GM12878 (cell line): ENCODE measurements at regions not wholly inside any gene's neighbourhood (a gene's known extent, or its start where the extent isn't known, plus 50 kb on each side); places are given as distances from the start of the nearest gene placed in this dataset.
"Not testable (repeated sequence)": the region's sequence is repeated elsewhere in the genome, so short reads cannot be mapped to it uniquely, and the experiment has no call there.

ENCODE experiments used
- ATAC-seq: fragments of 200-7000 bp; cut with Tn5 transposase; 3 replicates; pipeline ENCODE4 v1.9.1; 2020; ENCODE audit warnings: mild to moderate bottlenecking, moderate library complexity
- BruUV-seq: library from RNA; stranded (reverse); fragments of 400-500 nt; replicated peaks from 2 replicates; lab custom pipeline; 2021; lab: Mats Ljungman, UMichigan
- CTCF ChIA-PET: fragments of 300-600 bp; sonication (Branson Sonifier 250); formaldehyde crosslinking; extraction: SDS; loops from one replicate; lab custom pipeline; 2021; ENCODE audit warnings: inconsistent platforms; lab: Yijun Ruan, JAX
- POLR2A ChIA-PET: fragments of 350-600 bp; formaldehyde crosslinking; extraction: SDS; loops from one replicate; lab custom pipeline; 2021; ENCODE audit warnings: inconsistent platforms; lab: Charles Lee
- RAD21 ChIA-PET: fragments of 300-600 bp; sonication (Branson Sonifier 250); formaldehyde crosslinking; loops from one replicate; lab custom pipeline; 2023; ENCODE audit warnings: antibody characterized with exemption; ENCODE audit not compliant: unreplicated experiment; lab: Charles Lee
- SMC1A ChIA-PET: fragments of 300-600 bp; sonication (Branson Sonifier 250); formaldehyde crosslinking; loops from one replicate; lab custom pipeline; 2023; ENCODE audit not compliant: unreplicated experiment, uncharacterized antibody; lab: Charles Lee
- DNase-seq: peaks from one replicate; pipeline ENCODE4 v3.0.0-alpha.2; 2011; ENCODE audit warnings: low read depth, low spot score
- FAIRE-seq: peaks from 3 replicates; lab custom pipeline; 2011; peaks lifted over from hg19 to GRCh38; lab: Jason Lieb, UNC
- H2AFZ ChIP-seq: 2 replicates; pipeline ENCODE4 v1.6.0; 2011; ENCODE audit warnings: low read depth, low read length, control low read depth; ENCODE audit not compliant: control insufficient read depth
- H3K27ac ChIP-seq: 2 replicates; pipeline ENCODE4 v1.5.1; 2011; ENCODE audit warnings: control low read depth; ENCODE audit not compliant: control insufficient read depth, insufficient read depth
- H3K27me3 ChIP-seq, 2 experiments: replicated peaks in 1 of 2; 2 replicates each; pipeline versions ENCODE4 v1.6.0 to v1.6.1; 2011; ENCODE audit warnings: low read length in 1 of 2; ENCODE audit not compliant: control insufficient read depth in 2 of 2, insufficient read depth in 2 of 2
- H3K36me3 ChIP-seq, 2 experiments: 2 replicates each; pipeline ENCODE4 v1.5.1; 2011; ENCODE audit warnings: low read length in 1 of 2; ENCODE audit not compliant: control insufficient read depth in 2 of 2, insufficient read depth in 2 of 2
- H3K4me1 ChIP-seq: 2 replicates; pipeline ENCODE4 v1.6.1; 2011; ENCODE audit warnings: mild to moderate bottlenecking, low read length, moderate library complexity, mixed read lengths; ENCODE audit not compliant: control insufficient read depth, insufficient read depth
- H3K4me2 ChIP-seq: 2 replicates; pipeline ENCODE4 v1.6.0; 2011; ENCODE audit warnings: control low read depth; ENCODE audit not compliant: control insufficient read depth, insufficient read depth
- H3K4me3 ChIP-seq: fragments of 200-600 bp; sonication (generic); 2 replicates; pipeline ENCODE4 v1.5.1; 2016
- H3K79me2 ChIP-seq: 2 replicates; pipeline ENCODE4 v1.6.0; 2011; ENCODE audit warnings: low read length; ENCODE audit not compliant: control insufficient read depth, insufficient read depth
- H3K9ac ChIP-seq: 2 replicates; pipeline ENCODE4 v1.8.0; 2011; ENCODE audit warnings: low read length, control low read depth, mixed read lengths; ENCODE audit not compliant: control insufficient read depth, insufficient read depth
- H3K9me3 ChIP-seq: replicated peaks from 3 replicates; pipeline ENCODE4 v1.5.1; 2011; ENCODE audit warnings: mild to moderate bottlenecking, low read length; ENCODE audit not compliant: control insufficient read depth, insufficient read depth
- H4K20me1 ChIP-seq: 2 replicates; pipeline ENCODE4 v1.6.0; 2011; ENCODE audit not compliant: control insufficient read depth, insufficient read depth
- BACH1 ChIP-seq: fragments of 450-650 bp; IDR thresholded peaks from 2 replicates; pipeline ENCODE4 v1.6.1; 2017; ENCODE audit warnings: mild to moderate bottlenecking, borderline replicate concordance
- BCL3 ChIP-seq: IDR thresholded peaks from 2 replicates; pipeline ENCODE4 v1.6.1; 2011; ENCODE audit warnings: borderline replicate concordance, low read depth, mild to moderate bottlenecking, moderate library complexity, low read length; ENCODE audit not compliant: insufficient read depth, poor library complexity, severe bottlenecking
- CUX1 ChIP-seq: IDR thresholded peaks from 2 replicates; pipeline ENCODE4 v1.6.1; 2012; ENCODE audit warnings: improper control_type of control experiment, low read depth, low read length; ENCODE audit not compliant: insufficient replicate concordance
- ESRRA ChIP-seq: IDR thresholded peaks from 2 replicates; pipeline ENCODE4 v1.6.1; 2012; ENCODE audit warnings: mild to moderate bottlenecking, low read length, improper control_type of control experiment
- FOXM1 ChIP-seq: IDR thresholded peaks from 2 replicates; pipeline ENCODE4 v1.6.1; 2012; ENCODE audit warnings: low read depth, mild to moderate bottlenecking, inconsistent platforms, low read length, moderate library complexity
- GABPA ChIP-seq: IDR thresholded peaks from 2 replicates; pipeline ENCODE4 v1.6.1; 2014; ENCODE audit warnings: antibody characterized with exemption, low read depth, mild to moderate bottlenecking, inconsistent platforms
- HDAC6 ChIP-seq: fragments of 200-600 bp; sonication (generic); IDR thresholded peaks from one replicate; pipeline ENCODE4 v1.8.0; 2017; ENCODE audit warnings: antibody characterized with exemption; ENCODE audit not compliant: unreplicated experiment
- IKZF2 ChIP-seq, 2 experiments: fragments of 450-650 bp; IDR thresholded peaks; 2 replicates each; pipeline ENCODE4 v1.6.1; 2017; ENCODE audit warnings: mild to moderate bottlenecking in 2 of 2, moderate library complexity in 2 of 2
- MAX ChIP-seq: IDR thresholded peaks from 2 replicates; pipeline ENCODE4 v1.6.1; 2012; ENCODE audit warnings: low read depth, low read length, improper control_type of control experiment
- PAX5 ChIP-seq: IDR thresholded peaks from 2 replicates; pipeline ENCODE4 v1.6.1; 2011; ENCODE audit warnings: low read depth, low read length, borderline replicate concordance
- RAD51 ChIP-seq: fragments of 450-650 bp; IDR thresholded peaks from 2 replicates; pipeline ENCODE4 v1.6.1; 2016; ENCODE audit warnings: moderate library complexity, mild to moderate bottlenecking, inconsistent platforms
- RFX5 ChIP-seq: IDR thresholded peaks from 2 replicates; pipeline ENCODE4 v1.6.1; 2011; ENCODE audit warnings: low read depth, low read length, improper control_type of control experiment
- SMAD1 ChIP-seq: fragments of 450-650 bp; IDR thresholded peaks from 2 replicates; pipeline ENCODE4 v1.6.1; 2018; ENCODE audit warnings: mild to moderate bottlenecking, low read depth; ENCODE audit not compliant: partially characterized antibody
- WGBS: methylation state at CpG from one replicate; pipeline ENCODE4 v1.1.6; 2016; ENCODE audit warnings: low lambda C conversion rate; ENCODE audit not compliant: insufficient replicate concordance, insufficient coverage; ENCODE audit errors: missing lambda C conversion rate; 5-methylcytosine and 5-hydroxymethylcytosine counted together
- in situ Hi-C: fragments of 300-500 bp; cut with MboI; formaldehyde crosslinking; loops from 9 replicates; pipeline ENCODE4 v1.14.3; 2018; ENCODE audit warnings: mixed read lengths
- intact Hi-C: fragments of 100-400 bp; cut with micrococcal nuclease; formaldehyde crosslinking; loops from one replicate; pipeline ENCODE4 v1.14.2; 2022; ENCODE audit not compliant: unreplicated experiment

GRCh38 chrX:142266417-142266816, 61.3 kb upstream of the MAGEC2 start:
- Histone ChIP-seq H3K36me3 (no peaks in the 10 kb centered on the region), H3K27ac (no peak overlapping the region), H3K9me3 (no peaks in the 10 kb centered on the region), H2AFZ (no peak overlapping the region), H3K4me1 (no peaks in the 10 kb centered on the region), H3K9ac (no peak overlapping the region)
- CTCF ChIA-PET: no interaction called here
- in situ Hi-C loops: no loop called here
- 36% methylated on average over 10 of the region's 10 CpGs for WGBS
- intact Hi-C loops: no loop called here
- BruUV-seq: no TSS peak
- ATAC-seq: no peak
- TF ChIP-seq GABPA (no peak), MAX (no peak), CUX1 (no peak), BACH1 (no peak), FOXM1 (no peak), SMAD1 (no peak), RAD51 (no peak), ESRRA (no peak), HDAC6 (no peak), PAX5 (no peak), IKZF2 (IDR thresholded peaks at IDR 0.05) (no peak), RFX5 (no peak), BCL3 (no peak)
- TF ChIP-seq, all 136 proteins: peak for 0
- Histone ChIP-seq H3K27me3 (no peaks in the 10 kb centered on the region), H3K79me2 (no peaks in the 10 kb centered on the region), H4K20me1 (no peaks in the 10 kb centered on the region), H3K4me3 (no peak overlapping the region), H3K4me2 (no peak overlapping the region)
- POLR2A ChIA-PET: no interaction called here
- DNase-seq (no peak), FAIRE-seq (no peak)
- RAD21 ChIA-PET: no interaction called here
- SMC1A ChIA-PET: no interaction called here

GRCh38 chrX:142265549-142265948, 60.5 kb upstream of the MAGEC2 start:
- WGBS: 41% methylated on average over 16 of the region's 16 CpGs
- H4K20me1 ChIP-seq, H3K4me3 ChIP-seq, H3K79me2 ChIP-seq, DNase-seq, BruUV-seq, ATAC-seq, H3K4me2 ChIP-seq, H2AFZ ChIP-seq, RAD21 ChIA-PET, H3K36me3 ChIP-seq, FAIRE-seq, H3K4me1 ChIP-seq, SMC1A ChIA-PET, H3K27ac ChIP-seq, intact Hi-C loops, H3K27me3 ChIP-seq, H3K9me3 ChIP-seq, in situ Hi-C loops, POLR2A ChIA-PET, H3K9ac ChIP-seq, CTCF ChIA-PET: not testable (repeated sequence)
